ENCODE measurements at regions not wholly inside any gene's neighbourhood (a gene's known extent, or its start where the extent isn't known, plus 50 kb on each side); places are given as distances from the start of the nearest gene placed in this dataset.

- no peak for TF ChIP-seq CTCF (IDR thresholded peaks at IDR 0.05)
- no peak for TF ChIP-seq POLR2A (IDR thresholded peaks at IDR 0.05)
- no peak for TF ChIP-seq POLR2AphosphoS5 (IDR thresholded peaks at IDR 0.05)
- TF ChIP-seq EP300 (IDR thresholded peaks at IDR 0.05) = no peak
Measured at GRCh38 chr6:153590411-153590810, 448.6 kb upstream of the OPRM1 start.
